HG03457 (cell line): ENCODE measurements at regions not wholly inside any gene's neighbourhood (a gene's known extent, or its start where the extent isn't known, plus 50 kb on each side); places are given as distances from the start of the nearest gene placed in this dataset.

Experiments used
- ATAC-seq: cut with Tn5 transposase; IDR thresholded peaks from one replicate; pipeline ENCODE4 v1.9.1; 2021; ENCODE audit warnings: moderate number of reproducible peaks; ENCODE audit not compliant: unreplicated experiment

DNA sequence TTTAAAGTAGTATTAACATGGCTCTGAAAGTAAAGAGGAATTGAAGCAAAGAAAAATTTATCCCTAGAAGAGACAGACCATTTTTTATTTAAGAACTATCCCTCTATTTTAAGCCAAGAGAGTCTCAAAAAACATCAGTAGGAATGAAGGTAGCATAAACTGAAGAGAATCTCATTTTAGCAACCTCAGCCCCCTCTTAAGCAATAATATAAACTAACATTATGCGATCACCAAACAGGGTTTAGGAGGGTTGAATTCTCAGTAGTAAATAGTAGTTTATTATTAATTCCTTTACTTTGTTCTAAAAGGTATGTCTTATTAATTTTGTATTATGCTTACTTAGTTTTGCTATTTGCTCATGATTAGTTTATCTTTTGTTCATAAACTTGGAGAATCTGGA lies 287.4 kb downstream of the CDK5RAP2 start:
- ATAC-seq: no peak

GRCh38 chr9:120291050-120291449 lies 288.9 kb downstream of the CDK5RAP2 start:
- ATAC-seq: no peak

DNA sequence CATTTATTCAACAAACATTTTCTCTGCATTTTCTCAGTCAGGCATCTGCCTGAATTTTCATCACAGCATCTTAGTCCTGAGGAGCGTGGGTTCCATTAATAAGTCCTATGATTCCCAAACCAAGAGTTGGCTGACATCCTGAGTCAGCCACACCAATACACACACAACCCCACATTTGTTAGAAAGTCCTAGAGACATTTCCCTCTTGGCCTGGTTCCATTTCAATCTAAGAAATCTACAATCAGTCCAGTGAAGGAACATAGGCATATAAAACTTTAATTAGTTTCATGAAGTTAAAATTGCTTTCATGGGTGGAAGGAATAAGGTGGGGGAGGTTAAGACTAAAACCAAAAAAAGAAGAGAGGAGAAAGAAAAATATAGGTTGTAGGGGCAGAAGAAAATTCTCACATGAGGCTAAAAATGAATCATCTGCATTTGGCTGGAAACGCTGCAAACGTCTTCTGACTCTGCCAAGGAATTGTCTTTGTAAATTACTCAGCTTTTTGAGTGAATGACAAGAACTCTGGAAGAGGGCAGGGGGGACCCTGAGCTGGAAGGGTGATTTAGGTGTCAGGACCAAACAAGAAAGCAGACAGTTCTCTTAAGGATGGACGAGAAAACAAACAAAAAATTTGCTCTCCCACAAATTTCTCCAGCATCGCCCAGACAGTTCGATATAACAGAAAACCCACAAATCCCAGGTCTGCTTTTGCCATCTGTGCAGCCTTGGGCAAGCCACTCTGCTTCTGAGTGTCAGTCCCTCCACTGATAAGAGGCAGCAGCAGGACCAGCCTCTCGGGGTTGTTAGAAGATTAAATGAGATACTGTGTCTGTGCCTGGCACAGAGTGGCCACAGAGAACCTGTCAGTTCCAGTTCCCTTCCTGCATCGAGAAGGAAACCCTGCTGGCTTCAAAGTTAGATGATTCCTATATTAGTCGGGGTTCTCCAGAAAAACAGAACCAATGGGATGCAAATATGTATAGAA lies 289.7 kb downstream of the CDK5RAP2 start:
- ATAC-seq: no peak

DNA sequence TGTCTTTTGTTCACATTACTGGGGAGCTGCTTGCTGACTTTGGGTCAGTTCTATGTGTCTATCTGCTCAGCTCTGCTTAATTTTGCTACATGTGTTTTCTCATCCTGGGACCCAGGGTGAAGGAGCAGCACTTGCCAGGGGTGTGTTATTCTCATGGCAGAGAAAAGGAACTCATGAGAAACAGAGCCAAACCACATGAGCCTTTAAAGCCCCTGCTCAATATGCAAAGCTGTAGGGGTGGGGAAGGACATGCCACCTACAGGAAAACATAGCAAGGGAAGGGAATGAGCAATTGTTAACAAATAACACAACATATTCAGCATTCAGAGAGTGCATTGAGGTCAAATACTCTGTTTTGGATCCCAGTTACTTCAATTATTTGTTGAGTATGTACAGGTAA lies 290.9 kb downstream of the CDK5RAP2 start:
- no peak for ATAC-seq

DNA sequence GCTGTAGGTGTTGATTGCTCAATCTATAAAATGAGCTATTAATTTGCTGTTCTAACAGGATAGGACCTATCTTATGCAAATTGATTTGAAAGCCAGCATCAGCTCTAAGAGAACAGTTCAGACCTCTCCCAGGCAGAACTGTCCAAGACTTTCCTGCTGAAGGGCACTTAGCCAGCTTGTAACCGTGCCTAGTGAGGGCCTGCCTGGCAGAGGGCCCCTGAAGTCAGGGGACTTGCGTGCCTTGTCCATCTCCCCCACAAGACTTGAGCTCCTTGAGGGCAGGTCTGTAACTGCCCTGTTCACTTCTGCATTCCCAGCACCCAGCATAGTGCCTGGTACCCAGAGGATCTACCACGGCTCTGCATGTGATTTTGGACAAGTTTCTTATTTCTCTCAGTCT lies 293.4 kb downstream of the CDK5RAP2 start:
- ATAC-seq: no peak

GRCh38 chr9:120284821-120285220 lies 295.1 kb downstream of the CDK5RAP2 start:
- no peak for ATAC-seq

DNA sequence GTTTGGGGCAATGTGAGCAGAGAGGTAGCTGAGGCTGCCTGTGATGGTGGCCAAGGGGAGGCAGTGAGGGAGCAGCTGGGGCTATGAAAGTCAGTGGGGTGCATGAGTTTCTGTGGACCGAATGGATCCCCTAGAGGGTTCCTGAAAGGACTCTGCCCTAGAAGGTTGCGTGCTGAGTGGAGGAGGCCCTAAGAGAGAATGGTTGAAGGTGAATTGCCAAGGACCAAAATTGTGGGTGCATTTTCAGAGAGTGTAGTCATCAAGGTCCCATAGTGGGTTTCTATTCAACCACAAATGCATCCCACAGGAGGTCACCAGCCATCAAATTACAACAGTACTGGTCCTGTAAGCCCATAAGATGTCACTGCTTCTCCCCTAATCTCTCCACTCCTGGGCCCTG lies 298.3 kb downstream of the CDK5RAP2 start:
- no peak for ATAC-seq

DNA sequence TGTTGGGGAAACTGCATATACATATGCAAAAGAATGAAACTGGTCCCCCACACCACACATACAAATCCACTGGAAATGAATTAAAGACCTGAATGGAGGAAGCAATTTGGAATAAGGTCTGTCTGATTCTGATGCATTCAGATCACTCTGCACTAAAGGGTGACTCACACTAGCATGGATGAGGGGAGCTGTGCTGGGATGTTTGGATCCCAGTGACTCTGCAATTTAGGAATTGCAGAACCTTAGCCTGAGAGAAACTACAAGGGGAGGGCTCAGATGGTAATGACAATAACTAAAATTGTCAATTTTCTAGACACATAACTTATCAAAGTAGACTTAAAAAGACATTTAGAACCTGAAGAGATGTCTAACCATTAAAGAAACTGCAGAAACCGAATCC lies 312.0 kb downstream of the CDK5RAP2 start:
- ATAC-seq: no peak

GRCh38 chr9:120265791-120266190 lies 314.2 kb downstream of the CDK5RAP2 start:
- no peak for ATAC-seq

DNA sequence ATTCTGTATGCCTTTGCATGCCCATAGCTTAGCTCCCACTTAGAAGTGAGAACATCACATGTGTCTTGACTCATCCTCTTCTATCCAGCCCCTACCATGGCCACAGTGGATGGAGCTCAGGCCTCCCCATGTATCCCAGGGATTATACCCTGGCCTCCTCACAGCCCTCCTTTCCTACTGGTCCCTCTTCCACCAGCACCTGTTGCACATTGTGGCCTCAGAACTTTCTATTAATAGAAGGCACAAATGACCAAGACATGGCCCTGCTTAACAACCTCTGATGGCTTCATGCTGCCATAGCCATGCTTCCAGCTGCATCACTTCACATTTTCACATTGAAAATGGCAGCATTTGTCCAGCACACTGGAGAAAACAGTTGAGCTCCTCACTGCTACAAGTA lies 315.4 kb downstream of the CDK5RAP2 start:
- no peak for ATAC-seq

GRCh38 chr9:120263836-120264235 lies 316.1 kb downstream of the CDK5RAP2 start:
- no peak for ATAC-seq

DNA sequence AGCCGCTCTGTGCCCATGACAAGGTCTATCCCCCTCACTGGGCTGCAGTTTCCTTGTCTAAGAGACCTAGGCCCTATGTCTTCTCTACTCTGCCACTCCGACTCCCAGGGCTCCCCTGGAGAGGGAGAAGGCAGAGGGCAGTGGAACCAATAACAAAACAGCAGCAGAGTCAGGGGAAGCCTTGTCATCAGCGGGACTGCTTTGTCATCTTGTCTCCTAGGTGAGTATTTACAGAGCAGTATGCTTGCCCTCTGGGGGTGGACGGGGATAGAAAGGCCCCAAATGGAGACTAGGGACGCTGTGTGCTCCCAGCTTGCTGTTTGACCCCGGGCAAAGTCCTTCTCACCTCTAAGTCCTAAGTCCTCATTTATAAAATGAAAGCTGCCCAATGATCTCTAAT lies 318.5 kb downstream of the CDK5RAP2 start:
- ATAC-seq: no peak

DNA sequence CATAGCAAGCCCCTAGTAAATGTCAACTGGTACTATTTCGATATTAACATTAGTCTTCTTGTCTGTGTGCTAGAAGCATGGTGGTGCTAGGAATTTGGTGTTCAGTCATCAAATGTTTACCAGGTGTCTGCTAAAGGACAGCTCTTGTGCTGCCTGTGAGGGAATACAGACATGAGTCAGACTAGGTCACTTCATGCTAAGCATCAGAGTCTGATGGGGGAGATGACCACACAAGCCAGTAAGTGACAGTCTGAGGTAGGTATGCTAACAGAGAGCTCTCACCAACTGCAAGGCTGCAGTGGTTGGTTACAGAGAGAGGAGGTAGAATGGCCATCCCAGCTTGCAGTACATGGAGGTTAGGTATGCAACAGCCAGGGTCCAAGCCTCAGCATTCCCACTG lies 320.9 kb downstream of the CDK5RAP2 start:
- ATAC-seq: no peak

- no peak for ATAC-seq
Observed at GRCh38 chr9:120258096-120258495, 321.9 kb downstream of the CDK5RAP2 start.

DNA sequence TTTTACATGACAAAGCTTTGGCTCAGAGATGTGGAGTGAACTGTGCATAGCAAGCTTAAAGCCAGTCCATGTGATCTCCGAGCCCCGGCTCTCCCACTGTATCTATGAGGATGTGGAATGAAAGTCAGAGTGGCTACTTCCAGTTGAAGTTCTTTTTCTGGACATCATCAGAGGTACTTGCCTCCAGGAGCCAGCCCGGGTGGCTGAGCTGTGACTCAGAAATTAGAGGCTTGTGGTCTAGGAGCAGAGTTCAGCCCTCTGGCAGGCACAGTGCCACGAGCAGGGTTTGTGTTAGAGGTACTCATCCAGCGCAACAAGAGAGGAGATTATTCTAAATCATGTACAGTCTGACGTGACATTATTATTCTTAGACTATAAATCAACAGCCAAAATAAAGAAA lies 322.5 kb downstream of the CDK5RAP2 start:
- ATAC-seq: no peak

GRCh38 chr9:120256146-120256545 lies 323.8 kb downstream of the CDK5RAP2 start:
- no peak for ATAC-seq

DNA sequence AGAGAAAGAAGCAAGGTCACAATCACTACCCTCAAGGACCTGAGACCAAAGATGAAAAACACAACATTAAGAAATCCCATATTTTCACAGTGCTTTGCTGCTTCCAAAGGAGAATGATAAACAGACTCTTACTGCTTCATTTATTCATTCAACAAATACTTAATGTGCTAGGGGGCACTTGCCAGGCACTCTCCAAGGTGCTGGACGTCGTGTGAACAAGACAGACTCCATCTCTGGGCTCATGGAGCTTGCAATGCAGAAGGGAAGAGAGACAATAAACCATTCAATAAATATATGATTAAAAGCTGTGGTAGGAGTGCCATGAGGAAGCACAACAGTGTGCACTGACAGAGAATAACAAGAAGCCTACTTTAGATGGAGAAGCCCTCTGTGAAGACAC lies 327.7 kb downstream of the CDK5RAP2 start:
- no peak for ATAC-seq

- no peak for ATAC-seq
Observed at GRCh38 chr9:120242116-120242811, 337.7 kb downstream of the CDK5RAP2 start.

GRCh38 chr9:120236596-120236995 lies 343.4 kb downstream of the CDK5RAP2 start:
- no peak for ATAC-seq

DNA sequence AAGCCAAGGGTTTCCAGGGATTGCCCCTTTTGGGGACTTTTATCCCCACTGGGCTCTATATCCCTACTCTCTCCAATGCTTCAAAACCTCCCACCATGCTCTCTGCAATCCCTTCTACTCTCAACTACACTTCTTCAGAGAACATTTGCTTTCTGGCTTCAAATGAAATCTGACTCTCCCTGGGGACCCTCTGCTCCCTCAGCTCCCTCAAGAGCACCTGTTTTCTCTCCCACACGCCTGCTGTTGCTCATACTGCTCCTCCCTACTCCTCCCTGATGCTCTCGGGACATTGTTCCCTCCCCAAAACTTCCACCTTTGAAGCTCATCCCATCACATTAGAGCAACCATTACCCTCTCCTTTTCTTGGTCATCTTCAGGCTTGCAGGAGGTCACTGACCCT lies 344.9 kb downstream of the CDK5RAP2 start:
- no peak for ATAC-seq

DNA sequence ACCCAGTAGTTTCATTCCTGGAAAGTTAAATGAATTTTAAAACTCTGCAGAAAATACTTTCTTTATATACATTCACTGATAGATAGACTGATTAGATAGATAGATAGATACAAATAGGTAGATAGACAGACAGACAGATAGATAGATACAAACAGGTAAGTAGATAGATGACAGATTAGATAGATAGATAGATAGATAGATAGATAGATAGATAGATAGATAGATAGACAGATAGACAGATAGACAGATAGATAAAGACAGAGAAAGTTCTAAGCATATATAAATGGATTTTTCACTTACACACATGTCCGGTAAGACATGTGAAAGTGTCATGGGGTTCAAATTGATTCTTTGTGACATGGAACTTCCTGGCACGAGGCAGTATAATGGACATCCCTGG lies 349.7 kb downstream of the CDK5RAP2 start:
- ATAC-seq: no peak

GRCh38 chr9:120221844-120222243 lies 358.1 kb downstream of the CDK5RAP2 start:
- no peak for ATAC-seq
